Panc1 (cell line): ENCODE measurements at regions not wholly inside any gene's neighbourhood (a gene's known extent, or its start where the extent isn't known, plus 50 kb on each side); places are given as distances from the start of the nearest gene placed in this dataset.

Experiments used
- CTCF ChIP-seq: fragments of 450-650 bp; IDR thresholded peaks from 2 replicates; pipeline ENCODE4 v1.5.1; 2017; ENCODE audit warnings: mild to moderate bottlenecking
- SIN3A ChIP-seq: IDR thresholded peaks from 2 replicates; pipeline ENCODE4 v1.6.1; 2012; ENCODE audit warnings: low read depth, mild to moderate bottlenecking, low read length, moderate library complexity, borderline replicate concordance; ENCODE audit not compliant: insufficient read depth

GRCh38 chr5:75824323-75824722 is 107.1 kb upstream of the POC5 start:
- TF ChIP-seq SIN3A (no peak), CTCF (no peak)
